ENCODE measurements at regions not wholly inside any gene's neighbourhood (a gene's known extent, or its start where the extent isn't known, plus 50 kb on each side); places are given as distances from the start of the nearest gene placed in this dataset.
"Not testable (repeated sequence)": the region's sequence is repeated elsewhere in the genome, so short reads cannot be mapped to it uniquely, and the experiment has no call there.

GRCh38 chr7:39781557-39781956 lies 158.2 kb downstream of the RALA start:
- H3K9me3 ChIP-seq (replicated peaks in 1 of 2; ENCODE audit: control insufficient read depth in 1 of 2, insufficient read depth in 1 of 2, low read length in 2 of 2); H3K27me3 ChIP-seq (ENCODE audit: control insufficient read depth in 2 of 2, insufficient read depth in 2 of 2, low read length in 2 of 2); H3K9me3 Mint-ChIP-seq; H3K4me3 ChIP-seq (replicated peaks in 1 of 3; ENCODE audit: low read depth in 2 of 3, low read length in 3 of 3); H3K4me1 Mint-ChIP-seq; H3K27ac ChIP-seq (ENCODE audit: low read depth in 1 of 2, low read length in 2 of 2); H2AFZ ChIP-seq (ENCODE audit: insufficient read depth, low read depth, low read length, poor library complexity, severe bottlenecking); H3K4me2 ChIP-seq (replicated peaks; ENCODE audit: extremely low read depth, low read length, poor library complexity, severe bottlenecking); H3K27ac Mint-ChIP-seq; H3K4me1 ChIP-seq (ENCODE audit: control insufficient read depth in 1 of 2, insufficient read depth in 2 of 2, low read length in 2 of 2); intact Hi-C loops (cut with micrococcal nuclease); H3K9ac ChIP-seq (ENCODE audit: insufficient read depth, low read length, poor library complexity, severe bottlenecking); H3K27me3 Mint-ChIP-seq (ENCODE audit: low read depth in 3 of 3); H4K20me1 ChIP-seq (ENCODE audit: insufficient read depth, low read length); H3K4me3 Mint-ChIP-seq; H3K79me2 ChIP-seq (ENCODE audit: insufficient read depth, low read length): not testable (repeated sequence)
- peaks cover 51 to 55% of the 10 kb centered on the region in 2 donors for H3K36me3 Mint-ChIP-seq
- peak in 1 of 3 donors; percentile 3 for DNase-seq
- WGBS (ENCODE audit: insufficient coverage): no CpG with 5 or more reads among the region's 4 CpGs
- H3K36me3 ChIP-seq (replicated peaks in 1 of 2; ENCODE audit: control insufficient read depth in 1 of 2, insufficient read depth in 2 of 2, low read length in 2 of 2): peaks cover 8 to 17% of the 10 kb centered on the region in 2 donors

- H3K4me2 ChIP-seq (replicated peaks; ENCODE audit: extremely low read depth, low read length, poor library complexity, severe bottlenecking); H3K4me3 ChIP-seq (replicated peaks in 1 of 3; ENCODE audit: low read depth in 2 of 3, low read length in 3 of 3); H3K9me3 Mint-ChIP-seq; H3K9ac ChIP-seq (ENCODE audit: insufficient read depth, low read length, poor library complexity, severe bottlenecking); DNase-seq; H3K27ac Mint-ChIP-seq; H3K4me1 Mint-ChIP-seq; H4K20me1 ChIP-seq (ENCODE audit: insufficient read depth, low read length); H3K27me3 Mint-ChIP-seq (ENCODE audit: low read depth in 3 of 3); intact Hi-C loops (cut with micrococcal nuclease); H3K27me3 ChIP-seq (ENCODE audit: control insufficient read depth in 2 of 2, insufficient read depth in 2 of 2, low read length in 2 of 2); H3K4me3 Mint-ChIP-seq; H3K4me1 ChIP-seq (ENCODE audit: control insufficient read depth in 1 of 2, insufficient read depth in 2 of 2, low read length in 2 of 2); H3K79me2 ChIP-seq (ENCODE audit: insufficient read depth, low read length); H3K9me3 ChIP-seq (replicated peaks in 1 of 2; ENCODE audit: control insufficient read depth in 1 of 2, insufficient read depth in 1 of 2, low read length in 2 of 2); H3K27ac ChIP-seq (ENCODE audit: low read depth in 1 of 2, low read length in 2 of 2); H2AFZ ChIP-seq (ENCODE audit: insufficient read depth, low read depth, low read length, poor library complexity, severe bottlenecking): not testable (repeated sequence)
- H3K36me3 ChIP-seq (replicated peaks in 1 of 2; ENCODE audit: control insufficient read depth in 1 of 2, insufficient read depth in 2 of 2, low read length in 2 of 2): peaks cover 8 to 16% of the 10 kb centered on the region in 2 donors
- peaks cover 40 to 48% of the 10 kb centered on the region in 2 donors for H3K36me3 Mint-ChIP-seq
- WGBS (ENCODE audit: insufficient coverage): 100% methylated on average over 3 of the region's 3 CpGs
Measured at GRCh38 chr7:39786440-39786839, 163.1 kb downstream of the RALA start.

- H4K20me1 ChIP-seq (ENCODE audit: insufficient read depth, low read length); H3K27me3 ChIP-seq (ENCODE audit: control insufficient read depth in 2 of 2, insufficient read depth in 2 of 2, low read length in 2 of 2); H3K27me3 Mint-ChIP-seq (ENCODE audit: low read depth in 3 of 3); H3K9ac ChIP-seq (ENCODE audit: insufficient read depth, low read length, poor library complexity, severe bottlenecking); H2AFZ ChIP-seq (ENCODE audit: insufficient read depth, low read depth, low read length, poor library complexity, severe bottlenecking); H3K9me3 ChIP-seq (replicated peaks in 1 of 2; ENCODE audit: control insufficient read depth in 1 of 2, insufficient read depth in 1 of 2, low read length in 2 of 2); intact Hi-C loops (cut with micrococcal nuclease); H3K4me1 ChIP-seq (ENCODE audit: control insufficient read depth in 1 of 2, insufficient read depth in 2 of 2, low read length in 2 of 2); H3K9me3 Mint-ChIP-seq; H3K4me1 Mint-ChIP-seq; H3K27ac ChIP-seq (ENCODE audit: low read depth in 1 of 2, low read length in 2 of 2); H3K4me2 ChIP-seq (replicated peaks; ENCODE audit: extremely low read depth, low read length, poor library complexity, severe bottlenecking); H3K4me3 ChIP-seq (replicated peaks in 1 of 3; ENCODE audit: low read depth in 2 of 3, low read length in 3 of 3); H3K79me2 ChIP-seq (ENCODE audit: insufficient read depth, low read length); H3K4me3 Mint-ChIP-seq: not testable (repeated sequence)
- Mint-ChIP-seq H3K36me3 (peaks cover 29 to 51% of the 10 kb centered on the region in 2 donors), H3K27ac (peak overlapping the region in 2 of 7 donors; percentile 15 to 60)
- WGBS (ENCODE audit: insufficient coverage): 88% methylated on average over 1 of the region's 4 CpGs
- peak in 1 of 3 donors; percentile 8 for DNase-seq
- peaks cover 11 to 17% of the 10 kb centered on the region in 2 donors for H3K36me3 ChIP-seq (replicated peaks in 1 of 2; ENCODE audit: control insufficient read depth in 1 of 2, insufficient read depth in 2 of 2, low read length in 2 of 2)
Measured at GRCh38 chr7:39791035-39791434, 159.0 kb upstream of the CDK13 start.

- H2AFZ ChIP-seq (ENCODE audit: insufficient read depth, low read depth, low read length, poor library complexity, severe bottlenecking); H3K27me3 Mint-ChIP-seq (ENCODE audit: low read depth in 3 of 3); H3K4me3 ChIP-seq (replicated peaks in 1 of 3; ENCODE audit: low read depth in 2 of 3, low read length in 3 of 3); DNase-seq; H3K79me2 ChIP-seq (ENCODE audit: insufficient read depth, low read length); H3K4me1 Mint-ChIP-seq; H3K27me3 ChIP-seq (ENCODE audit: control insufficient read depth in 2 of 2, insufficient read depth in 2 of 2, low read length in 2 of 2); H3K9ac ChIP-seq (ENCODE audit: insufficient read depth, low read length, poor library complexity, severe bottlenecking); H3K4me2 ChIP-seq (replicated peaks; ENCODE audit: extremely low read depth, low read length, poor library complexity, severe bottlenecking); H3K9me3 Mint-ChIP-seq; intact Hi-C loops (cut with micrococcal nuclease); H3K4me1 ChIP-seq (ENCODE audit: control insufficient read depth in 1 of 2, insufficient read depth in 2 of 2, low read length in 2 of 2); H3K4me3 Mint-ChIP-seq; H3K27ac ChIP-seq (ENCODE audit: low read depth in 1 of 2, low read length in 2 of 2); H3K9me3 ChIP-seq (replicated peaks in 1 of 2; ENCODE audit: control insufficient read depth in 1 of 2, insufficient read depth in 1 of 2, low read length in 2 of 2); H4K20me1 ChIP-seq (ENCODE audit: insufficient read depth, low read length): not testable (repeated sequence)
- Mint-ChIP-seq H3K36me3 (peaks cover 24 to 48% of the 10 kb centered on the region in 2 donors), H3K27ac (peak overlapping the region in 4 of 7 donors; percentile 33 to 66 (median 62))
- WGBS (ENCODE audit: insufficient coverage): 95% methylated on average over 9 of the region's 16 CpGs
- H3K36me3 ChIP-seq (replicated peaks in 1 of 2; ENCODE audit: control insufficient read depth in 1 of 2, insufficient read depth in 2 of 2, low read length in 2 of 2): peaks cover 11 to 17% of the 10 kb centered on the region in 2 donors
Measured at GRCh38 chr7:39791911-39792310, 158.1 kb upstream of the CDK13 start.
